ENCODE measurements at regions not wholly inside any gene's neighbourhood (a gene's known extent, or its start where the extent isn't known, plus 50 kb on each side); places are given as distances from the start of the nearest gene placed in this dataset.

DNA sequence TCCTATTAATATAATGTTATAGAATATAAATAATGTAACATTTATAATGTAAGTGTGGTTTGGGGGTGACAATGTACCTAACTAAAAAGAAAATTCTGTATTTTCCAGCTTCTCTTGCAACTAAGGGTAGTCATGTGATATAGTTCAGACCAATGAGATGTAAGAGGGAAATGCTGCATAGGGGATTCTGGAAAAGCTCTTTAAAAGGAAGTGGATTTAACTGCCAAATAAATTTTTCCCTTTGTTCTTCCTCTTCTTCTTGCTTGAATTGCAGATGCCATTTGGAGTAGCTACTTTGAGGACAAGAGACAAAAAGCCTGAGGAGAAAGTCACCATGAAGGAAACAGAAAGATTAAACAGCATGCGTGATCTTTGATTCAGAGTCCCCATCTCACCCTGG lies 194.3 kb downstream of the PTEN start:
- POLR2A ChIA-PET = no interaction called here
- intact Hi-C loops (cut with micrococcal nuclease; ENCODE audit: unreplicated experiment) = no loop called here
- no peak for ATAC-seq

DNA sequence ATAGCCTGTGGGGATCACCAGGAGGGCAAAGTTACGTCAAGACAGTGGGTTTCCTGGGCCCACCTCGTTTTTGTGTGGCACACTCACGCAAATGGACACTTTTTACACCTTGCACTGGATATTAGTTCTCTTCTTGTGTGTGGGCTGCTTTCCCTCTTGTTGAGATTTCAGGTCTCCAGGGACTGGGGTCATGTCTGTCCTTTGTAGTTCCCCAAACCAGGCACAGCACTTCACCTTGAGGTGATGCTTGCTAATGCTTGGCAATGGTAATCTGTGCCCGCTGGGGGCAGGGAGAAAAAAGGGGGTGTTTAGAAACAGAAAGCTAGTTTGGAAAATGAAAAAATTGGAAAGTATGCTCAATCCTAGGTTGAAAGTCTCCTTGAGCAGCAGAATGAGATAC lies 195.3 kb downstream of the PTEN start:
- ChIA-PET POLR2A (no interaction called here), CTCF (no interaction called here)
- no TSS peak for BruUV-seq (replicated peaks)
- intact Hi-C loops (cut with micrococcal nuclease; ENCODE audit: unreplicated experiment) = no loop called here
- H3K27me3 ChIP-seq (ENCODE audit: control insufficient read depth, insufficient read depth, low read length) = no peaks in the 10 kb centered on the region
- no peaks in the 10 kb centered on the region for H3K36me3 ChIP-seq (ENCODE audit: control insufficient read depth, insufficient read depth, low read length)
- H3K27ac ChIP-seq (ENCODE audit: low read length) = no peak overlapping the region
- H3K9me3 ChIP-seq (ENCODE audit: control insufficient read depth, insufficient read depth, low read depth, low read length) = no peaks in the 10 kb centered on the region
- H3K4me3 ChIP-seq (ENCODE audit: low read depth in 2 of 2, low read length in 2 of 2) = no peak overlapping the region
- DNase-seq (ENCODE audit: low read depth, low spot score) (no peak), ATAC-seq (no peak)
- in situ Hi-C loops (cut with HindIII; ENCODE audit: low pct_unique_long_range_greater_than_20kb, low sequenced_read_pairs) = no loop called here
- TF ChIP-seq CTCF (IDR thresholded peaks at IDR 0.05) (no peak), SIN3A (IDR thresholded peaks at IDR 0.05; ENCODE audit: borderline replicate concordance, insufficient read depth, low read depth, low read length) (no peak), TCF7L2 (IDR thresholded peaks at IDR 0.05; ENCODE audit: low read depth, low read length) (no peak), POLR2AphosphoS5 (IDR thresholded peaks at IDR 0.05; ENCODE audit: low read depth, low read length) (no peak)
- TF ChIP-seq, protein P1, sequence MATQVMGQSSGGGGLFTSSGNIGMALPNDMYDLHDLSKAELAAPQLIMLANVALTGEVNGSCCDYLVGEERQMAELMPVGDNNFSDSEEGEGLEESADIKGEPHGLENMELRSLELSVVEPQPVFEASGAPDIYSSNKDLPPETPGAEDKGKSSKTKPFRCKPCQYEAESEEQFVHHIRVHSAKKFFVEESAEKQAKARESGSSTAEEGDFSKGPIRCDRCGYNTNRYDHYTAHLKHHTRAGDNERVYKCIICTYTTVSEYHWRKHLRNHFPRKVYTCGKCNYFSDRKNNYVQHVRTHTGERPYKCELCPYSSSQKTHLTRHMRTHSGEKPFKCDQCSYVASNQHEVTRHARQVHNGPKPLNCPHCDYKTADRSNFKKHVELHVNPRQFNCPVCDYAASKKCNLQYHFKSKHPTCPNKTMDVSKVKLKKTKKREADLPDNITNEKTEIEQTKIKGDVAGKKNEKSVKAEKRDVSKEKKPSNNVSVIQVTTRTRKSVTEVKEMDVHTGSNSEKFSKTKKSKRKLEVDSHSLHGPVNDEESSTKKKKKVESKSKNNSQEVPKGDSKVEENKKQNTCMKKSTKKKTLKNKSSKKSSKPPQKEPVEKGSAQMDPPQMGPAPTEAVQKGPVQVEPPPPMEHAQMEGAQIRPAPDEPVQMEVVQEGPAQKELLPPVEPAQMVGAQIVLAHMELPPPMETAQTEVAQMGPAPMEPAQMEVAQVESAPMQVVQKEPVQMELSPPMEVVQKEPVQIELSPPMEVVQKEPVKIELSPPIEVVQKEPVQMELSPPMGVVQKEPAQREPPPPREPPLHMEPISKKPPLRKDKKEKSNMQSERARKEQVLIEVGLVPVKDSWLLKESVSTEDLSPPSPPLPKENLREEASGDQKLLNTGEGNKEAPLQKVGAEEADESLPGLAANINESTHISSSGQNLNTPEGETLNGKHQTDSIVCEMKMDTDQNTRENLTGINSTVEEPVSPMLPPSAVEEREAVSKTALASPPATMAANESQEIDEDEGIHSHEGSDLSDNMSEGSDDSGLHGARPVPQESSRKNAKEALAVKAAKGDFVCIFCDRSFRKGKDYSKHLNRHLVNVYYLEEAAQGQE (IDR thresholded peaks at IDR 0.05; ENCODE audit: insufficient read depth in 1 of 2, low read depth in 2 of 2, low read length in 1 of 2) = no peak
- no peaks in the 10 kb centered on the region for H3K4me1 ChIP-seq (ENCODE audit: control insufficient read depth, insufficient read depth, low read length)

More for the DNA sequence above, 194.3 kb downstream of the PTEN start:
- TF ChIP-seq SIN3A (IDR thresholded peaks at IDR 0.05; ENCODE audit: borderline replicate concordance, insufficient read depth, low read depth, low read length) (no peak), POLR2AphosphoS5 (IDR thresholded peaks at IDR 0.05; ENCODE audit: low read depth, low read length) (no peak), CTCF (IDR thresholded peaks at IDR 0.05) (no peak), TCF7L2 (IDR thresholded peaks at IDR 0.05; ENCODE audit: low read depth, low read length) (no peak)
- TF ChIP-seq, protein P1 (IDR thresholded peaks at IDR 0.05; ENCODE audit: insufficient read depth in 1 of 2, low read depth in 2 of 2, low read length in 1 of 2) = no peak
- in situ Hi-C loops (cut with HindIII; ENCODE audit: low pct_unique_long_range_greater_than_20kb, low sequenced_read_pairs) = no loop called here
- no peak for DNase-seq (ENCODE audit: low read depth, low spot score)
- Histone ChIP-seq H3K9me3 (ENCODE audit: control insufficient read depth, insufficient read depth, low read depth, low read length) (no peaks in the 10 kb centered on the region), H3K36me3 (ENCODE audit: control insufficient read depth, insufficient read depth, low read length) (no peaks in the 10 kb centered on the region), H3K4me3 (ENCODE audit: low read depth in 2 of 2, low read length in 2 of 2) (no peak overlapping the region), H3K27me3 (ENCODE audit: control insufficient read depth, insufficient read depth, low read length) (no peaks in the 10 kb centered on the region), H3K4me1 (ENCODE audit: control insufficient read depth, insufficient read depth, low read length) (no peaks in the 10 kb centered on the region), H3K27ac (ENCODE audit: low read length) (no peak overlapping the region)
- no TSS peak for BruUV-seq (replicated peaks)
- CTCF ChIA-PET = no interaction called here

All from Panc1 (cell line).